ENCODE measurements at regions not wholly inside any gene's neighbourhood (a gene's known extent, or its start where the extent isn't known, plus 50 kb on each side); places are given as distances from the start of the nearest gene placed in this dataset.

GRCh38 chr2:236754271-236754944 is 184.8 kb downstream of the ACKR3 start:
- no peak for TF ChIP-seq TAF1 (IDR thresholded peaks at IDR 0.05; ENCODE audit: low read depth, low read length)
- TF ChIP-seq SPI1 (IDR thresholded peaks at IDR 0.05; ENCODE audit: low read depth, low read length), result no peak
- no peak for TF ChIP-seq POLR2AphosphoS5 (IDR thresholded peaks at IDR 0.05; ENCODE audit: low read depth, low read length)
